ENCODE measurements at regions not wholly inside any gene's neighbourhood (a gene's known extent, or its start where the extent isn't known, plus 50 kb on each side); places are given as distances from the start of the nearest gene placed in this dataset.

- H3K36me3 ChIP-seq (ENCODE audit: insufficient read depth, low read length) = no peaks in the 10 kb centered on the region
- H3K27ac ChIP-seq (ENCODE audit: low read depth, low read length) = no peak overlapping the region
- H3K9me3 ChIP-seq (ENCODE audit: low read depth, low read length) = no peaks in the 10 kb centered on the region
- no peak overlapping the region for H3K4me2 ChIP-seq (ENCODE audit: insufficient read depth, low read length)
- H3K4me1 ChIP-seq (ENCODE audit: insufficient read depth, low read length) = peaks cover 22% of the 10 kb centered on the region
- no peaks in the 10 kb centered on the region for H3K79me2 ChIP-seq (ENCODE audit: insufficient read depth, low read length)
- H3K27me3 ChIP-seq (ENCODE audit: insufficient read depth, low read length) = no peaks in the 10 kb centered on the region
- H4K20me1 ChIP-seq (ENCODE audit: insufficient read depth, low read length) = no peaks in the 10 kb centered on the region
- TF ChIP-seq CTCF (IDR thresholded peaks at IDR 0.05; ENCODE audit: extremely low read depth, low read depth, low read length) = no peak
- no peak for DNase-seq (ENCODE audit: insufficient read length, low spot score, missing footprints)
- H2AFZ ChIP-seq (ENCODE audit: low read length) = no peak overlapping the region
- H3K4me3 ChIP-seq (ENCODE audit: insufficient read depth, low read length) = no peak overlapping the region
Observed at GRCh38 chr3:30206051-30206450, 400.4 kb upstream of the TGFBR2 start.

- no peaks in the 10 kb centered on the region for H3K9me3 ChIP-seq (ENCODE audit: low read depth, low read length)
- H3K27ac ChIP-seq (ENCODE audit: low read depth, low read length) = no peak overlapping the region
- no peak overlapping the region for H3K4me3 ChIP-seq (ENCODE audit: insufficient read depth, low read length)
- no peak for TF ChIP-seq CTCF (IDR thresholded peaks at IDR 0.05; ENCODE audit: extremely low read depth, low read depth, low read length)
- no peaks in the 10 kb centered on the region for H3K79me2 ChIP-seq (ENCODE audit: insufficient read depth, low read length)
- H4K20me1 ChIP-seq (ENCODE audit: insufficient read depth, low read length) = no peaks in the 10 kb centered on the region
- H3K36me3 ChIP-seq (ENCODE audit: insufficient read depth, low read length) = no peaks in the 10 kb centered on the region
- H3K4me1 ChIP-seq (ENCODE audit: insufficient read depth, low read length) = peaks cover 24% of the 10 kb centered on the region
- DNase-seq (ENCODE audit: insufficient read length, low spot score, missing footprints) = peak; percentile 22
- H3K27me3 ChIP-seq (ENCODE audit: insufficient read depth, low read length) = no peaks in the 10 kb centered on the region
- H3K4me2 ChIP-seq (ENCODE audit: insufficient read depth, low read length) = peak overlapping the region; percentile 44
- H2AFZ ChIP-seq (ENCODE audit: low read length) = peak overlapping the region; percentile 23
Observed at GRCh38 chr3:30221619-30222018, 384.8 kb upstream of the TGFBR2 start.

- Histone ChIP-seq H3K27me3 (ENCODE audit: insufficient read depth, low read length) (no peaks in the 10 kb centered on the region), H3K4me2 (ENCODE audit: insufficient read depth, low read length) (peak overlapping the region; percentile 22), H3K36me3 (ENCODE audit: insufficient read depth, low read length) (no peaks in the 10 kb centered on the region), H3K79me2 (ENCODE audit: insufficient read depth, low read length) (no peaks in the 10 kb centered on the region), H3K27ac (ENCODE audit: low read depth, low read length) (no peak overlapping the region), H2AFZ (ENCODE audit: low read length) (no peak overlapping the region), H3K9me3 (ENCODE audit: low read depth, low read length) (no peaks in the 10 kb centered on the region), H4K20me1 (ENCODE audit: insufficient read depth, low read length) (no peaks in the 10 kb centered on the region), H3K4me1 (ENCODE audit: insufficient read depth, low read length) (peaks cover 32% of the 10 kb centered on the region), H3K4me3 (ENCODE audit: insufficient read depth, low read length) (no peak overlapping the region)
- TF ChIP-seq CTCF (IDR thresholded peaks at IDR 0.05; ENCODE audit: extremely low read depth, low read depth, low read length) = no peak
- no peak for DNase-seq (ENCODE audit: insufficient read length, low spot score, missing footprints)
Observed at GRCh38 chr3:30222441-30222840, 384.0 kb upstream of the TGFBR2 start.

GRCh38 chr3:30225021-30225420 lies 381.4 kb upstream of the TGFBR2 start:
- Histone ChIP-seq H3K4me2 (ENCODE audit: insufficient read depth, low read length) (no peak overlapping the region), H3K4me3 (ENCODE audit: insufficient read depth, low read length) (no peak overlapping the region), H3K4me1 (ENCODE audit: insufficient read depth, low read length) (peaks cover 45% of the 10 kb centered on the region), H4K20me1 (ENCODE audit: insufficient read depth, low read length) (no peaks in the 10 kb centered on the region), H3K9me3 (ENCODE audit: low read depth, low read length) (no peaks in the 10 kb centered on the region), H3K36me3 (ENCODE audit: insufficient read depth, low read length) (no peaks in the 10 kb centered on the region), H2AFZ (ENCODE audit: low read length) (no peak overlapping the region), H3K79me2 (ENCODE audit: insufficient read depth, low read length) (no peaks in the 10 kb centered on the region), H3K27me3 (ENCODE audit: insufficient read depth, low read length) (no peaks in the 10 kb centered on the region), H3K27ac (ENCODE audit: low read depth, low read length) (no peak overlapping the region)
- no peak for TF ChIP-seq CTCF (IDR thresholded peaks at IDR 0.05; ENCODE audit: extremely low read depth, low read depth, low read length)
- no peak for DNase-seq (ENCODE audit: insufficient read length, low spot score, missing footprints)
